ENCODE measurements at regions not wholly inside any gene's neighbourhood (a gene's known extent, or its start where the extent isn't known, plus 50 kb on each side); places are given as distances from the start of the nearest gene placed in this dataset.

GRCh38 chr10:126798649-126799048 lies 106.6 kb upstream of the DOCK1 start:
- no peak overlapping the region for H2AFZ ChIP-seq (ENCODE audit: low read length)
- H3K36me3 ChIP-seq (ENCODE audit: control insufficient read depth, insufficient read depth, low read length) = no peaks in the 10 kb centered on the region
- H3K9ac ChIP-seq (ENCODE audit: insufficient read depth, low read length) = no peak overlapping the region
- H3K9me3 ChIP-seq (ENCODE audit: control insufficient read depth, insufficient read depth, low read depth, low read length) = no peaks in the 10 kb centered on the region
- H3K79me2 ChIP-seq (ENCODE audit: control insufficient read depth, insufficient read depth, low read length) = no peaks in the 10 kb centered on the region
- no peaks in the 10 kb centered on the region for H4K20me1 ChIP-seq (ENCODE audit: control insufficient read depth, extremely low read depth, insufficient read depth, low read length)
- H3K27ac ChIP-seq (ENCODE audit: insufficient read depth, low read length) = no peak overlapping the region
- no peaks in the 10 kb centered on the region for H3K27me3 ChIP-seq (ENCODE audit: control insufficient read depth, insufficient read depth, low read length)
- no peak for DNase-seq (ENCODE audit: low read depth in 2 of 2)
- TF ChIP-seq EZH2 (IDR thresholded peaks at IDR 0.05; ENCODE audit: low read length, missing control alignments) (no peak), CTCF (conservative IDR thresholded peaks at IDR 0.05 in 1 of 2, IDR thresholded peaks at IDR 0.05 in 1 of 2; ENCODE audit: low read depth in 1 of 2, low read length in 2 of 2) (no peak)
- H3K4me1 ChIP-seq (ENCODE audit: control insufficient read depth, extremely low read depth, insufficient read depth, low read length) = no peaks in the 10 kb centered on the region
- no peak overlapping the region for H3K4me3 ChIP-seq (replicated peaks in 1 of 4; ENCODE audit: control extremely low read depth in 1 of 4, insufficient read depth in 1 of 4, low read depth in 3 of 4, low read length in 4 of 4)
- H3K4me2 ChIP-seq (ENCODE audit: extremely low read depth, insufficient read depth, low read length) = no peak overlapping the region

DNA sequence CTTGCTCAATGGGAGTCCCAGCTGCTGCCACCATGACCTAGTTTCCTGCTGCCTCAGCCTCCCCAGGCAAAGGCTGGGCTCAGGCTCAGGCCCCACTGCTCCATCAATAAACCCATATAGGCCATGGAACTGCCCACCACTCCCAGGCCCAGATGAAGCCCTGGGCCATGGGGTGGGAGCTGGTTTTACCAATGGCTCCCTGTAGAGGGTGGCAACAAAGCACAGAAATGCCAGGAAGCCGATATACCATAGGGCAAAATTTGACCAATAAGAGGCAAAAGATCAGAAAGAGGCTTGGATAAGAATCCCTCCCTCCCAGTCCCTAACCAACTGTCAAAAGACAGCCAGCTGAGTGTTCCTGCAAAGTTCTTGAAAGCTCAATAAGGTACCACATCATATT lies 101.8 kb upstream of the DOCK1 start:
- H3K4me1 ChIP-seq (ENCODE audit: control insufficient read depth, extremely low read depth, insufficient read depth, low read length) = no peaks in the 10 kb centered on the region
- DNase-seq (ENCODE audit: low read depth in 2 of 2) = no peak
- H3K79me2 ChIP-seq (ENCODE audit: control insufficient read depth, insufficient read depth, low read length) = no peaks in the 10 kb centered on the region
- H3K27me3 ChIP-seq (ENCODE audit: control insufficient read depth, insufficient read depth, low read length) = no peaks in the 10 kb centered on the region
- H3K9ac ChIP-seq (ENCODE audit: insufficient read depth, low read length) = no peak overlapping the region
- no peaks in the 10 kb centered on the region for H3K9me3 ChIP-seq (ENCODE audit: control insufficient read depth, insufficient read depth, low read depth, low read length)
- TF ChIP-seq EZH2 (IDR thresholded peaks at IDR 0.05; ENCODE audit: low read length, missing control alignments) = no peak
- no peak for TF ChIP-seq CTCF (conservative IDR thresholded peaks at IDR 0.05 in 1 of 2, IDR thresholded peaks at IDR 0.05 in 1 of 2; ENCODE audit: low read depth in 1 of 2, low read length in 2 of 2)
- no peak overlapping the region for H3K4me3 ChIP-seq (replicated peaks in 1 of 4; ENCODE audit: control extremely low read depth in 1 of 4, insufficient read depth in 1 of 4, low read depth in 3 of 4, low read length in 4 of 4)
- H2AFZ ChIP-seq (ENCODE audit: low read length) = no peak overlapping the region
- H4K20me1 ChIP-seq (ENCODE audit: control insufficient read depth, extremely low read depth, insufficient read depth, low read length) = no peaks in the 10 kb centered on the region
- H3K4me2 ChIP-seq (ENCODE audit: extremely low read depth, insufficient read depth, low read length) = no peak overlapping the region
- no peaks in the 10 kb centered on the region for H3K36me3 ChIP-seq (ENCODE audit: control insufficient read depth, insufficient read depth, low read length)
- no peak overlapping the region for H3K27ac ChIP-seq (ENCODE audit: insufficient read depth, low read length)

GRCh38 chr10:126804396-126804795 lies 100.8 kb upstream of the DOCK1 start:
- no peak overlapping the region for H3K4me2 ChIP-seq (ENCODE audit: extremely low read depth, insufficient read depth, low read length)
- H3K27ac ChIP-seq (ENCODE audit: insufficient read depth, low read length) = no peak overlapping the region
- no peaks in the 10 kb centered on the region for H3K79me2 ChIP-seq (ENCODE audit: control insufficient read depth, insufficient read depth, low read length)
- DNase-seq (ENCODE audit: low read depth in 2 of 2) = no peak
- H3K9me3 ChIP-seq (ENCODE audit: control insufficient read depth, insufficient read depth, low read depth, low read length) = no peaks in the 10 kb centered on the region
- H3K36me3 ChIP-seq (ENCODE audit: control insufficient read depth, insufficient read depth, low read length) = no peaks in the 10 kb centered on the region
- no peak overlapping the region for H2AFZ ChIP-seq (ENCODE audit: low read length)
- H3K4me3 ChIP-seq (replicated peaks in 1 of 4; ENCODE audit: control extremely low read depth in 1 of 4, insufficient read depth in 1 of 4, low read depth in 3 of 4, low read length in 4 of 4) = no peak overlapping the region
- TF ChIP-seq CTCF (conservative IDR thresholded peaks at IDR 0.05 in 1 of 2, IDR thresholded peaks at IDR 0.05 in 1 of 2; ENCODE audit: low read depth in 1 of 2, low read length in 2 of 2) (no peak), EZH2 (IDR thresholded peaks at IDR 0.05; ENCODE audit: low read length, missing control alignments) (no peak)
- no peaks in the 10 kb centered on the region for H4K20me1 ChIP-seq (ENCODE audit: control insufficient read depth, extremely low read depth, insufficient read depth, low read length)
- H3K9ac ChIP-seq (ENCODE audit: insufficient read depth, low read length) = no peak overlapping the region
- no peaks in the 10 kb centered on the region for H3K4me1 ChIP-seq (ENCODE audit: control insufficient read depth, extremely low read depth, insufficient read depth, low read length)
- H3K27me3 ChIP-seq (ENCODE audit: control insufficient read depth, insufficient read depth, low read length) = no peaks in the 10 kb centered on the region

Measured in fibroblast of lung (primary cell).